ENCODE measurements at regions not wholly inside any gene's neighbourhood (a gene's known extent, or its start where the extent isn't known, plus 50 kb on each side); places are given as distances from the start of the nearest gene placed in this dataset.

DNA sequence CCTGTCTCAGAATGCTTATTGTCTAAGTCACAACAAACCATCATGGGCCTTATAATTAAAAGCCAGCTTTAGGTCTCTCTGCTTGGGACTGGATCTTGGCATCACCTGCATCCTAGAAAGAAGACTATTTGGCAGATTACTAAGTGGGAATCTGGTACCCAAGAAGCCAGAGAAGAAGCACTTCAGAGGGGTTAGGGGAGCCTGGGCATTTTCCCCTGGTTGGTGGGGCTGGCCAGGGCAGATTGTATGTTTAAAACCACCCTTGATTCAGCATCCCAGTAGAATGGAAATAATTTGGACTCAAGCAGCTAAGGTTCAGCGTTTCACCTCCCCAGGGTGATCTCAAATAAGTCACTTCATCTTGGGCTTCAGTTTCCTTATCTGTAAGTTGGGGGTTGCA lies 193.7 kb downstream of the MIAT start:
- DNase-seq: no peak
- H3K27ac ChIP-seq: no peak overlapping the region
- intact Hi-C loops (cut with DNase I; ENCODE audit: low total_unique reads): no loop called here
- no peaks in the 10 kb centered on the region for H3K9me3 ChIP-seq
- TF ChIP-seq POLR2A (IDR thresholded peaks at IDR 0.05): no peak
- TF ChIP-seq POLR2AphosphoS5 (IDR thresholded peaks at IDR 0.05): no peak
- TF ChIP-seq EP300 (IDR thresholded peaks at IDR 0.05): no peak
- TF ChIP-seq, protein P1, sequence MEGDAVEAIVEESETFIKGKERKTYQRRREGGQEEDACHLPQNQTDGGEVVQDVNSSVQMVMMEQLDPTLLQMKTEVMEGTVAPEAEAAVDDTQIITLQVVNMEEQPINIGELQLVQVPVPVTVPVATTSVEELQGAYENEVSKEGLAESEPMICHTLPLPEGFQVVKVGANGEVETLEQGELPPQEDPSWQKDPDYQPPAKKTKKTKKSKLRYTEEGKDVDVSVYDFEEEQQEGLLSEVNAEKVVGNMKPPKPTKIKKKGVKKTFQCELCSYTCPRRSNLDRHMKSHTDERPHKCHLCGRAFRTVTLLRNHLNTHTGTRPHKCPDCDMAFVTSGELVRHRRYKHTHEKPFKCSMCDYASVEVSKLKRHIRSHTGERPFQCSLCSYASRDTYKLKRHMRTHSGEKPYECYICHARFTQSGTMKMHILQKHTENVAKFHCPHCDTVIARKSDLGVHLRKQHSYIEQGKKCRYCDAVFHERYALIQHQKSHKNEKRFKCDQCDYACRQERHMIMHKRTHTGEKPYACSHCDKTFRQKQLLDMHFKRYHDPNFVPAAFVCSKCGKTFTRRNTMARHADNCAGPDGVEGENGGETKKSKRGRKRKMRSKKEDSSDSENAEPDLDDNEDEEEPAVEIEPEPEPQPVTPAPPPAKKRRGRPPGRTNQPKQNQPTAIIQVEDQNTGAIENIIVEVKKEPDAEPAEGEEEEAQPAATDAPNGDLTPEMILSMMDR (IDR thresholded peaks at IDR 0.05): no peak
- H3K4me3 ChIP-seq: no peak overlapping the region
- no peaks in the 10 kb centered on the region for H3K27me3 ChIP-seq
- no peaks in the 10 kb centered on the region for H3K4me1 ChIP-seq
- WGBS, 5 donors: 68 to 85% (median 77%) methylated on average over 1 of the region's 1 CpG
- H3K36me3 ChIP-seq: no peaks in the 10 kb centered on the region

DNA sequence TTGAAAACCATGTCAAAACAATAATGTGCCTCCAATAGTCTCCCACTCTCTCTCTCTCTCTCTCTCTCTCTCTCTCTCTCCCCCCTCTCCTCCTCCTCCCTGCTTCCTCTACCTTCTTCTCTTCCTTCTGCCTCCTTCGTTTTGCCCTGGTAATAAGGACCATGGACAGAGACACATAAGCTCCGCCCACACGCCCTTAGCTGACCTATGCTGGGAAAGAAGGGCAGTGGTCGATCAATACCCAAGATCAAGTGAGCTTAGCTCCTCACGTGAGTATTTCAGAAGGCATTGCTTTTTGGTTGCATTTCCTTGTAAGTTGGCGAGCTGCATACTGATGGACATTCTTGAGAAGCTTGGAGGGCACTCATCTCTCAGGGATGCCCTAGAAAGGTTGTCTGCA lies 194.8 kb downstream of the MIAT start:
- no peak for DNase-seq
- Histone ChIP-seq H3K27ac (no peak overlapping the region), H3K4me3 (no peak overlapping the region), H3K36me3 (no peaks in the 10 kb centered on the region), H3K9me3 (no peaks in the 10 kb centered on the region), H3K4me1 (no peaks in the 10 kb centered on the region), H3K27me3 (no peaks in the 10 kb centered on the region)
- WGBS, 5 donors: 27 to 53% (median 38%) methylated on average over 6 of the region's 6 CpGs
- no peak for TF ChIP-seq POLR2A (IDR thresholded peaks at IDR 0.05)
- TF ChIP-seq EP300 (IDR thresholded peaks at IDR 0.05): no peak
- no peak for TF ChIP-seq POLR2AphosphoS5 (IDR thresholded peaks at IDR 0.05)
- TF ChIP-seq, protein P1 (IDR thresholded peaks at IDR 0.05): no peak
- intact Hi-C loops (cut with DNase I; ENCODE audit: low total_unique reads): no loop called here

DNA sequence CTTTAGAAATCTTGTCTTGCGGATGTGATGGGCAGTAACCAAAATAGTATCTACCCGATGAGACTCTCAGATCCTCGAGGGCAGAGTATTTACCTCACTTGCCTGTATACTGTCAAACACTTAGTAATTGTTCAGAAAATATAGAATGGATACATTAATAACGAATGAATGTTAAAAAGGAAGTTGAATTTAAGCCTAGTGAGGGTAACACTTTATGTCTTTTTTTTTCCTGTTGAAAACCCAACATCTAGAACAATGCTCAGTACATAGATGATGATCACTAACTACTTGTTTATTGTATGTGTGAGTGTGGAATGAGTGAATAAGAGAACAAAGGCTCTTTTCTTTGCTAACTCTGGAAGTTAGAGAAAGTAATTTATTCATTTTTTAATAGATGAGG lies 195.7 kb downstream of the MIAT start:
- intact Hi-C loops (cut with DNase I; ENCODE audit: low total_unique reads): no loop called here
- TF ChIP-seq, protein P1 (IDR thresholded peaks at IDR 0.05): no peak
- TF ChIP-seq EP300 (IDR thresholded peaks at IDR 0.05) (no peak), POLR2A (IDR thresholded peaks at IDR 0.05) (no peak), POLR2AphosphoS5 (IDR thresholded peaks at IDR 0.05) (no peak)
- DNase-seq: no peak
- Histone ChIP-seq H3K27me3 (no peaks in the 10 kb centered on the region), H3K36me3 (no peaks in the 10 kb centered on the region), H3K4me1 (no peaks in the 10 kb centered on the region), H3K27ac (no peak overlapping the region), H3K4me3 (no peak overlapping the region), H3K9me3 (no peaks in the 10 kb centered on the region)
- 78 to 86% (median 83%) methylated on average over 4 of the region's 4 CpGs for WGBS, 5 donors

DNA sequence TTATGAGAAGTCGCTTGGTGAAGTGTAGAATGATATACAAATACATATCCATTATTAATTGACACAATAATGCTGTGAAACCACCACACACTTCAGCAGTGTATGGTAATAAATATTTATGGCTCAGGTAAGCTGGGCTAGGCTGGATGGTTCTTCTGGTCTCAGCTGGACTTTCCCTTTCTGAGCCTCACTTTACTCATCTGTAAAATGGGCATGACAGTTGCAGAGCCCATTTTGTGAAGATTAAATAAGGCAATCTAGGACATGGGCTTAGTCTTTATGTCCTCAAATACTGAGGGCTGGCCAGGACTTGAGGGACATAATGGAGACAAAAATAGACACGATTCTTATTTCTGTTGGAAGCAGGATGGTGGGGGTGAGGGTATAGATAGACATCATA lies 196.1 kb downstream of the MIAT start:
- Histone ChIP-seq H3K27ac (no peak overlapping the region), H3K4me1 (no peaks in the 10 kb centered on the region), H3K27me3 (no peaks in the 10 kb centered on the region), H3K4me3 (no peak overlapping the region), H3K36me3 (no peaks in the 10 kb centered on the region), H3K9me3 (no peaks in the 10 kb centered on the region)
- TF ChIP-seq POLR2A (IDR thresholded peaks at IDR 0.05) (no peak), POLR2AphosphoS5 (IDR thresholded peaks at IDR 0.05) (no peak), EP300 (IDR thresholded peaks at IDR 0.05) (no peak)
- TF ChIP-seq, protein P1 (IDR thresholded peaks at IDR 0.05): no peak
- DNase-seq: no peak
- intact Hi-C loops (cut with DNase I; ENCODE audit: low total_unique reads): no loop called here
- WGBS, 5 donors: 86 to 96% (median 88%) methylated on average over 2 of the region's 2 CpGs

Data from stomach (tissue), 8 donors.